Sciatic nerve (tissue), 2 donors: ENCODE measurements at regions not wholly inside any gene's neighbourhood (a gene's known extent, or its start where the extent isn't known, plus 50 kb on each side); places are given as distances from the start of the nearest gene placed in this dataset.
"Not testable (repeated sequence)": the region's sequence is repeated elsewhere in the genome, so short reads cannot be mapped to it uniquely, and the experiment has no call there.

Experiments
- ATAC-seq: fragments of 200-7000 bp; cut with Tn5 transposase; one replicate; pipeline ENCODE4 v1.9.1; 2020; ENCODE audit warnings: mild to moderate bottlenecking, moderate library complexity
- DNase-seq: peaks from one replicate; pipeline ENCODE4 v3.0.0-alpha.2; 2020; ENCODE audit warnings: low spot score
- intact Hi-C: fragments of 100-400 bp; cut with DNase I; formaldehyde crosslinking; loops from one replicate; pipeline ENCODE4 v1.14.2; 2022
- donor health status: DM: no; HTN: no; CAD: no.
- donor health status: DM: no; HTN: no; CAD: no.

DNA sequence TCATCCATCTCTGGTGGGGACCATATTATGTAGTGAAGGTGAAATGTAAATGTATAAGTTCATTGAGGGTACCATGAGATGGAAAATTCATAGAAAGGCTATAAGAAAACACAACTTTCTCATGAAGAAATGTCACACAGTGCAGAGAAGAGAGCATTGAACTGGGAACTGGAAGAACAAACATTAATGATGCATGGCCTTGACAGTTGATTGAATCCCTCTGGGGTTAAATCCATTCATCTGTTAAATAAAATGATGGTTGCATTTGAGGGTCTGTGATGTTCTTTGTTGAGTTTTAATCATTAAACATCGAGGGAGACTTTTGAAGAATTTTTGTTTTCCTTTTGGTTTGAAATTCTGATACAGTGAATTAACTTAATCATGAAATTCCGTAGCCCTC, 1401.4 kb downstream of the FAM181B start:
- DNase-seq, result no peak
- intact Hi-C loops, result no loop called here
- no peak for ATAC-seq

DNA sequence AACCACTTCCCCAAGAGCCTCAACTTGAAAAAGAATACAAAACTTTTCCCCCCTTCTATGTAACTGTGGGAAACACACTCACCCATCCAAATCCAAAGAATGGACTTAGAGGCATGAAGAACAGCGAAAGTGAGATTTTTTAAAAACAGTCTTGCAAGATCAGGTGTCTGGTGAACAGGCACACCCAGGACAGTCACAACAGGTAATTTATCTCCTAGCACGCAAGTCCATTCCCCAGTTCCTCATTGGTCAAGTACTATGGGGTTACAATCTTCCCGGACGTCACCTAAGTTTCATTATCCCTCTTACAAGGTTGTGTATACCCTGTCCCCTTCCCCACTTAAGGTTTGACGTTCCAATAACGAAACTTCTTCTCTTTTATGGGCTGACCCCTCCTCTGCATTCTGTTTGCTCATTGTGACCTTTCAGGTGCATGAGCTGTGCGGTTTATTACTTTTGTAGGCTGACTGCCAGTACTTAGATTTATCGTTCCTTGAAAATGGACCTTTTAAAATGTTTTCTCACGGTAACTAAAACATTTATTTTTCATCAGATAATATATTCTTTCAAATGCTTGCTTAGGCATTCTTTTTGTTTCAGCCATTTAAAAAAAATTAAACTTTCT, 1401.9 kb downstream of the FAM181B start:
- no peak for ATAC-seq
- DNase-seq, result no peak

DNA sequence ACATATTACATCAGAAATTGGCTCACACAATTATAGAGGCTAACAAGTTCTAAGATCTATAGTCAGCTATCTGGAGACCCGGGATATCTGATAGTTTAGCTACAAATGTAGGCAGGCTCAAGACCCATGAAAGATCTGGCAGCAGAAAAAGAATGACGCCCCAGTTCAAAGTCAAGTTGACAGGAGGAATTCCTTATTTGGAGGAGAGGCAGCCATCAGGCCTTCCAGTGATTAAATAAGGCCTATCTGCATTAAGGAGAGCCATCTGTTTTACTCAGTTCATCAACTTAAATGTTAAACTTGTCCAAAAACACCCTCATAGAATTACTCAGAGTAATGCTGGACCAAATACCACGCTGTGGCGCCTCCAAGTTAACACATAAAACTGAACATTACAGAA, 1402.6 kb downstream of the FAM181B start:
- intact Hi-C loops, result no loop called here
- no peak for DNase-seq
- no peak for ATAC-seq

More for the DNA sequence above, 1401.9 kb downstream of the FAM181B start:
- intact Hi-C loops, result no loop called here

GRCh38 chr11:81303038-81303664, 1430.5 kb downstream of the FAM181B start:
- DNase-seq (no peak), ATAC-seq (no peak)
- intact Hi-C loops, result no loop called here

DNA sequence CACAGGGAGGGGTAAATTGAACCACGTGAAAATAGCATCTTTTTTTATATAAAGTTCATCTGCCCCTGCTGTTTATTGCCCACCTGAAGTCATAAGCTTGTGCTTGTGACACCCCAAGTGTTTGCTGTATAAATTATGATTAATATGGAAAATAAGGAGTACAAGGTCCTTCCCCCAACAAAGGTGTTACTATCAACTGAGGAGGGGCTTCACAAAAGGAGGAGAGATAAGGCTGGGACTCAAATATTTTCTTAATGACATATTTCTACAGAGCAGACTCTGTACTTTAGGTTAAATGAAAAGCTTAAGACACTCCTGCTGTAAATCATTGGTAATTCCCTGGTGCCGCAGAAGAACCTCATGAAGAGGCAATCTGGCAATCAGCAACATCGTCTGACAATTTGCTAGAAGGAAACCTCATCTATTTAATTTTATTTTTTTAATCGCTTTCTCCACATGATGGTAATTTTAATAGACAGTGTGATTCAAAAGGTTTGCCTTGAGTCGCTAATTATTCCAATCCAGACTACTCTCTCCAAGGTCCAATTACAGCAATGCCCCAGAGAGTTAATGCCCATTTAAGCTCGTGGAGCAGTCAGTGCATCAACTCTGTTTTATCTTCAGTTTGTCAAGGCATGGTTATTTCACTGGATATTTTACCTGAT, 1432.4 kb downstream of the FAM181B start:
- ATAC-seq (no peak), DNase-seq (no peak)
- intact Hi-C loops, result no loop called here

DNA sequence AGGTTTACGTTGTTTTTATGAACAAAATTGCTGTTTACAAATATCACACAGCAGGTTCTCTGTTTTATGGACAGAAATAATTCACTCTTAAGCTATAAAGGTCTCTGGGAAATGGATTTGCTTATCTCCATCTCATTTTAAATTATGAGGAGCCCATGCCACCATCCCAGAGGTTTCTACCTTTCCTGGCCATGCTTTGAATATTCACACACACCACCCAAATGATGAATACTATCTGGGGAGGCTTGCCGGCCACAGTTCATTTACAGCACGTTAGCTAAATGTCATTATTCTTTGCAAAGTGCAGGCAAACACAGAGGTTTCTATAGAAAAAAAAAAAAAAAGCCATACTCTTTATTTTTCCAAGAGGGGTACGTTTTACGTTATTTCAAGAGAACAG, 1446.7 kb downstream of the FAM181B start:
- DNase-seq (no peak), ATAC-seq (no peak)
- intact Hi-C loops, result no loop called here

DNA sequence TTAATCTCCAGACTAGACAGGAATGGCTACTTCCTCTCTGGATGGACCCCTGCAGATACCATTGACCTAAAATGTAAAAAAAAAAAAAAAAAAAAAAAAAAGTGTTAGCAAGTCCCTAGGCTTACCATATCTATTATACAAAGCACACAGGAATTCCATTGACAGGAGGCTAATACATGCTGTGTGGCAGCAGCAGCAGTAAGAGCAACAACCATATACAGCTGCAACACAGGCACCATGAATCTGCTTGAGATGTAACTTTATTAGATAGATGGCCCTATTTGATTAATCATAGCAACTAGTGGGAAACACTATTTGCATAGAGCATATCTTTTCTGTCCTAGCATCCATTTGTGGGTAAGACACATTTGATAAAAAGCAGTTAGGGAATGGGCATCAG, 1447.1 kb downstream of the FAM181B start:
- ATAC-seq (no peak), DNase-seq (no peak)
- intact Hi-C loops, result no loop called here

- ATAC-seq, DNase-seq, intact Hi-C loops: not testable (repeated sequence)
These were observed 1453.4 kb downstream of the FAM181B start for GRCh38 chr11:81280228-81280627.

DNA sequence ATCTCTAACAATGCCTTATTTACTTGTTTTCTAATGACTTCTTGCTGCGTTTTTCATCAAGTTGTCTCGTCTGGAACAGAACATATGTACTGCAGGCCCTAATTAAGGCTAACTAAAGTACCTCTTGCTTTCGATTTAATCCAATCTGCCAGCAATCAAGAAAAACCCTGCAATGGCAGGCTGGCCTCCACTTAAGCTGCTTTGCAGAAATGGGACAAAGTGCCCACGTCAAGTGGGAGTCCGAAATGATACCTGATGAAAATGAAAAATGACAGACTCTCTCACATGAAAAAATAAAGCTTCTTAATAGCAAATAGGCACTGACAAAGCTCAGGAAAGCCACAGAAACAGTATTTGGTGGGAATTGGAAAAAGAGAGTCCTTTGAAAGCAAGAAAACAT, 1454.7 kb downstream of the FAM181B start:
- ATAC-seq (no peak), DNase-seq (no peak)
- intact Hi-C loops, result no loop called here

- ATAC-seq (no peak), DNase-seq (no peak)
- intact Hi-C loops, result no loop called here
These were observed 1463.0 kb downstream of the FAM181B start for GRCh38 chr11:81270686-81271085.

DNA sequence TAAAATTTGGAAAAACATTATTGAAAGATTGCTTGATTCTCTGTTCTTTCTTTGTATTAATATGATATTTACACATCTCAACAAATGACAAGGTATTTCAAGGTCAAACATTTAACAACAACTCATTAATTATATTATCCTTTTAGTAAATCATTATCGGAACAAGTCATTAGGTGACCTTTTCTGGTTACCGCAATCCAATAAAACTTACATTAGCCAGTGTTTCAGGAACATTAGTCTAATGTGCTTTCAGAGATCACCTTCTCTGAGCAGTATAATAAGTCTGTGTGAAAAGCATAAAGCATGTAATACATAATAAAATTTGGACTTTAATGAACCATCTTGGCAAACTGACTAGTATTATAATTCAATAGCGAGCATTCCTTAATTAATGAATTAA, 1466.4 kb downstream of the FAM181B start:
- ATAC-seq, result no peak
- intact Hi-C loops, result no loop called here
- no peak for DNase-seq

- ATAC-seq (no peak), DNase-seq (no peak)
- intact Hi-C loops, result no loop called here
These were observed 1474.2 kb downstream of the FAM181B start for GRCh38 chr11:81259471-81259870.

DNA sequence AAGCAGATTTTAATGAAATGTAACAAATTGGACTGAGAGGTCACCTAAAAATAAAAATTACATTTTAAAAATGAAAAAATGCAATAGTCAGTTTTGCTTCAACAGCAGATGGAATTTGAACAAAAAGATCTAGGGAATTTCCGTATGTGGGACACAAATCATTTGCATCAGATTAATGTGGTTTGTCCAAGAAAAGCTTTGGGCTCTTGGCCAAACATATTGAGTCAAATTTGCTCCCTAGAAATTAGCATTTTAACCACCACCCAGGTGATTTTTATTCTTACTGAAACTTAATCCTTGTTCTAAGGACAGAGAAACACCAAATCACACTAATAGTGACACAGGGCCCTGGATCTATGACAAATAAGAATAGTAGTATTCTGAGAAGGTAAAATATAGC, 1477.8 kb downstream of the FAM181B start:
- intact Hi-C loops, result no loop called here
- DNase-seq (no peak), ATAC-seq (no peak)

- DNase-seq (no peak), ATAC-seq (no peak)
- intact Hi-C loops, result no loop called here
These were observed 1480.4 kb downstream of the FAM181B start for GRCh38 chr11:81253244-81253643.

DNA sequence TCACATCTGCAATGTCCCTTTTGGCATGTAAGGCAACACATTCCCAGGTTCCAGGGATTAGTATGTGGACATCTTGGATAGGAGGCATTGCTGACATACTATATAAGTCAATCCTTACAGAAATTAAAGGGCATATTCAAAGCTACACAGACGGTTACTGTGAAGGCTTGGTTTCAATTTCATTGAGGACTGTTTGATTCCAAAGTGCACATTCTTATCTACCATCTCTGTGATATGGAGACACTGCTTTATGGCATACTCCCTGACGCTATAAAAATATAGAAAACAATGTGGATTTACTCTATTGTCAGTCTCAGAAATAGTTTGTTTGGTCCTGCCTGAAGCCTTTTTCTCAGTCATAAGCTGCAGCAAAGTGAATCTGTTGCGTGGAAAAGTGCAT, 1486.7 kb downstream of the FAM181B start:
- ATAC-seq (no peak), DNase-seq (no peak)
- intact Hi-C loops, result no loop called here

DNA sequence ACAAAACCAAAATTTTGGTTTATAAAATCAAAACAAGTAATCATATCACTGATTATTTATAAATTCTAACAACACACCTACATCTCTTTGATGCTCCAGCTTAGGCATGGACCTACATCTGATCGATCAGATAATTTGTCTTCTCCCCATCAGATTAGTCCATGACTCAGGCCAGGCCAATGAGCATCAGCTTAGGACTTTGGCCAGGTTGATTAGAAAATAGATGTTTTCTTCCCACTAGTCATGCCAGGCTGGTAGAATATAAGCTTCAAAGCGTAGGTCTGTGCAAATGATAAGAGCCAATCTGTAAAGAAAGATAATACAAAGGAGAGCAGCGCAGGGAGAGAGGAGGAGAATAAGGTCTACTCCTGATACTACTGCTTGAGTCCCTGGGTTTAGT, 1487.9 kb downstream of the FAM181B start:
- DNase-seq (no peak), ATAC-seq (no peak)
- intact Hi-C loops, result no loop called here

DNA sequence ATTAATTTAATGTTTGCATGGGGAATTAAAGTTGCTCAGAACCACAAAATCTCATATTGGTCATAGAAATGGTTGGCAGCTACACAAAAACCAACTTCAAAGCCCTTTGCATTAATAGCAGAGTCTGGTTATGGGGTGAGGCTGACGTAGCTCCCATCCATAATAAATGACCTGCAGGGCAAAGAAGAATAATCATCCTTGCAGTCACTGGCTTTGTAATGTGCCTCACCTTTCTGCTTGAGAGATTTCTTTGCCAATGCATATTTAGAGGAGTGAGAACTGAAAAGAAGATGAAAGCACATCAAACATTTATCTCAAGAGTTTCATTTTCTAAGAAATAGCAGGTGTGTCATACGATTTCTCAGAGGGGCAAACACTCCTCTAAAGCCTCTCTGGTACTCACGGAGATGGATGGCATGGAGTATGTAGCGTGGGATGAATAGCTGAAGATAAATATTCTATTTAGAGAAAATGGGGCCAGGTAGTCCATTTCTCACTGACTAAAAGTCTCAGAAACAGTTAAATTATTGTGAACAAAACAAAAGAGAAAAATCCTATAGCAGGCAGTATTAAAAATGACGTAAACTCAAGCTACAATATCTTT, 1491.9 kb downstream of the FAM181B start:
- DNase-seq, result no peak
- no peak for ATAC-seq
- intact Hi-C loops, result no loop called here

GRCh38 chr11:81237139-81237538, 1496.5 kb downstream of the FAM181B start:
- no peak for DNase-seq
- intact Hi-C loops, result no loop called here
- peak; percentile 72 for ATAC-seq

DNA sequence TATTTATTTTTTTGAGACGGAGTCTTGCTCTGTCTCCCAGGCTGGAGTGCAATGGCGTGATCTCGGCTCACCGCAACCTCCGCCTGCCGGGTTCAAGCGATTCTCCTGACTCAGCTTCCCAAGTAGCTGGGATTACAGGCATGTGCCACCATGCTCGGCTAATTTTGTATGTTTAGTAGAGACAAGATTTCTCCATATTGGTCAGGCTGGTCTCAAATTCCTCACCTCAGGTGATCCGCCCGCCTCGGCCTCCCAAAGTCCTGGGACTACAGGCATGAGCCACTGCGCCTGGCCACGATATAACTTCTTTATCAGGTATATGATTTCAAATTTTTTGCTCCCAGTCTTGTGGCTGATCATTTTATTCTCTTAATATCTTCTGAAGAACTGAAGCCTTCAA, 1506.3 kb downstream of the FAM181B start:
- ATAC-seq, intact Hi-C loops, DNase-seq: not testable (repeated sequence)

DNA sequence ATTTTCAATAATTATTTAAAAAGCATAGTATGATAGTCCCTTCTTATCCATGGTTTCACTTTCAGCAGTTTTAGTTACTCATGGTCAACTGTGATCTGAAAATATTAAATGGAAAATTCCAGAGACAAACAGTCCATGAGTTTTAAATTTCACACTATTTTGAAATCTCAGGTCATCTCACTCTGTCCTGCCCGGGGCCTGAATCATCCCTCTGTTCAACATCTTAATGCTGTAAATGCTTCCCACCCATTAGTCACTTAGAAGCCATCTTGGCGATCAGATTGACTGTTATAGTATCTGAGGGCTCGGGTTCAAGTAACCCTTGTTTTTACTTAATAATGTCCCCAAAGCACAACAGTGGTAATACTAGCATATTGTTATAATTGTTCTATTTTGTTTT, 1509.3 kb downstream of the FAM181B start:
- ATAC-seq, result peak; percentile 24
- DNase-seq, result no peak
- intact Hi-C loops, result no loop called here
